HG02610 (cell line): ENCODE measurements at regions not wholly inside any gene's neighbourhood (a gene's known extent, or its start where the extent isn't known, plus 50 kb on each side); places are given as distances from the start of the nearest gene placed in this dataset.

ENCODE experiments used
- ATAC-seq: cut with Tn5 transposase; IDR thresholded peaks from one replicate; pipeline ENCODE4 v1.9.1; 2021; ENCODE audit warnings: mild to moderate bottlenecking, moderate library complexity; ENCODE audit not compliant: unreplicated experiment

DNA sequence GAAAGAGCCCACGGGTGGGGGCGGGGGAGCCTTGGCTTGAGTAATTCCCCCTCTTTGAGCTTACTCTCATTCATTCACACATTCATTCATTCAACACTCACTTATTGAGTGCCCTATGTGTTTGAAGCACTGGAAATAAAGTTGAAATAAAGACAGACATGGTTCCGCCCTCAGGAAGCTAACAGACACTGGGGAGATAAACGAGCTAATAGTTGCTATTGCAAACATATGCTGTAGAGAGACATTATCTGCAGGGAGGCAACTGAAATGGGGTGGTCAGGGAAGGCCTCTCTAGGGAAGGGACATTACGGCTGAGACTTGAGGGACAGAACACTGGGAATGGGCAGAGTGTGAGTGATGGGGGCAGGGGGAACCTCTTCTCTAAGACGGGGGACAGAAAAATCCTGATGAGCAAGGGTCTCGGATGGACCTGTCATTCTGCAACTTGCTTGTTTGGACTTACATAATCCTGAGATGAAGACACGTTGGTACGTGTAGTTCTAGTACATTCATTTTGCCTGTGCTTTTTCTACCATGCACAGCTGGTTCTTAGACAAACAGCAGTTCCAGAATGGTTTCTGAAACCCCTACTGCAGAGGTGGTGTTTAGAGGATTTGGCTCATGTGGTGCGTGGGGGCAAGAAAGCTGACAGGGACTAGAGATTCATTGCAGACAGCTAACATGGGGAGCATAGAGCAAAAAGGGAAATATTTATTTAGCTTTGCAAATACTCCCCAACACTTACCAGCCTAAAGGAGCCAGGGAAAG, 71.1 kb upstream of the BLCAP start:
- no peak for ATAC-seq

DNA sequence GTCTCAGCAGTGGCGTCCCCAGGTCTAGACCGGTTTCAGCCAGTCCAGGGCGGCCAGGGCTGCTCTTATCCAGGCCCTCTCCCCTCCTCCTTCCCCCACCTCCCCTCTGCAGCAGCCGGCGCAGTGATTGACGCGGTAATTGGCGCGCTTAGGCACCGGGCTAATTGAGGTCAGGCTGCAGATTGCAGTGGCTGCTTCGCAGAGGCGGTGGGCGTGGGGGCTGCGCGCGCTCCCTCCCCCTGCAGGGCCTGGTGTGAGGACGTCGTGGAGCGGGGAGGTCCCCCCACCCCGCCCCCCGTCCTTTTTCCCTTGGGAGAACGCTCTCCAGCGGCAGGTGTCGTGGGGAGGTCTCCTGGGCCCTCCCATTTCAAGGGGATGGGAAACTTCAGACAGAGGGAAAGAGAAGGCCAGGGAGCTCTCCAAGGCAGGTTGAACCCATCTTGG, 70.4 kb upstream of the BLCAP start:
- no peak for ATAC-seq

DNA sequence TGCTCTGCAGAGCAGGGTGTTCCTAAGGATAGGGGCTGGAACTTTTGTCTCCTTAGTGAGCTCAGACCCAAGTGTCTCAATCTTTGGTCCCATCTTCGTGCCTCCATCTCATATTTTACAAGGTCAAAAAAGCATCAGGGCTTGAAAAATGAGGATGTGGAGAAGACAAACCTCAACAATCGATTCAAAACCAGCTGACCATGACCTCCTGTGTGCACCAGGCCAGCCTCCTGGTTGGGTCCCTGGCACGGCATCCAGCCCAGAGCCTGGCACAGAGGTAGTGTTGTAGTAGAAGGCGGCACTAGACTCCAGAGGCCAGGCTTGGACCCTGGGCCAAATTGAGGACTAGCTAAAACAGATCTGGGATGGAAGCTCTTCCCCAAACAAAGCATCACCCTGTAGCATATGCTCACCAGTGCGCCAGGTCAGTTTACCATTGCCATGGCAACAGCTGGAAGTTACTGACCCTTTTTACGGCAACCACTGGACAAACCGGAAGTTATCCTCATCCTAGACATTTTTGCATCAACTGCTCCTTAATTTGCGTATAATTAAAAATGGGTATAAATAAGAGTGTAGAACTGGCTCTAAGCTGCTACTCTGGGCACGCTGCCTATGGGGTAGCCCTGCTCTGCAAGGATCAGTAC, 69.3 kb upstream of the BLCAP start:
- no peak for ATAC-seq

DNA sequence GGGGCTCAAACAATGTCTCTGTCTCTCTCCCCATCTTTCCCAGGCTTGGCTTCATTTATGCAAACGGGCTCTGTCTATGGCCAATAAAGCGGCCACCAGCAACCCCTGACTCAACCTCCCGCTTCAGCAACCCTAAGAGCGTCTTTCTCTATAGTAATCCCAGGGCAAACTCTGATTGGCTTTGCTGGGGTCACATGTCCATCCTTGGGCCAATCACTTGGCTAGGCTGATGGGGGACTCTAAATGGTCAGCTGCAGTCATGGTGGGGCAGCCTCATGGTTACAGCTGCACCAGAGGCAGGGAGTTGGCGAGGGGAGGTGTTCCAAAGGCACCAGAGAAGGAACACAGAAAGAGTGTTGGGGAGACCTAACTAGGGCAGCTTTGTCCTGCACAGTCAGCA, 68.5 kb upstream of the BLCAP start:
- no peak for ATAC-seq

DNA sequence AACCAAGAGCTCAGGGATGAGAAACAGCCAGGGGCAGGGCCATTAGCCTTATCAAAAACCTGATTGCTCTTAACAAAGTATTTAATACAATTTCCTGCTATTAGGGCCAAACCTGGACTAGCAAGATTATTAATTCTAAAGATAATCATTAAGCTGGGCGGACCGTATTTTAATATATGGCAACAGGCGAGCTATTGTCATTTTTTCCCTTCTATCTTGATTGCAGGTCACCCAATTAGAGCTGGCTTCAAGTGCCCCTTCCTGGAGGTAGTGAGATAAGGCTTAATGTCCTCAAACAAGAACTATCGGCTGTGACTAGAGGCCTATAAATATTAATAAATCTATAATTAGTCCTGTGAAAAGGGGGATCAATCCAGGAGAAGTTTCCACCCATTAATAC, 66.0 kb upstream of the BLCAP start:
- no peak for ATAC-seq

DNA sequence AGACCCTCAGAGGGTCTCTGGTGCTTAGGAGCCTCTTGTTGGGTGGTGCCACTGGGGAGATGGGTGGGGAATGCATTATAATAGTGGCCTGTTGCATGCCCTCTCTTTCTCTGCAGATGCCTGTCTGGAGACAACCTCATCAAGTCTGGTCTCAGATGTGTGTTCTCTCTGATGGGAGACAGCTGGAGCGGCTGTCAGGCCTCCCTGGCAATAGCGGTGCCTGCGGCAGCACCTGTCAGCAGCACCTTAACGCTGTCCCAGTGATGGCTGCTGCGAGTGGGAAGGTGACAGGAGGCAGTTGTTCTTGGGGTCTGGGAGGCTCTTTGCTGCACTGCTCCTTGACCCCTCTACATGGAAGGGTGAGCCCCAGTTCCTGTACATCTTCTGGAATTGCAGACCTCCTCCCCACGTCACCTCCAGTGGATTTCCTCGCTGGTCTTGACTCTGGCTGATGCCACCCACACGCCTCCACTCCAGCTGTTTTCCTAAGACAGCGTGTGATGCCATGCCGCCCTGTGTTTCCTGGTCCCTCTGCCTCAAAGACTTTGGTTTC, 63.3 kb upstream of the BLCAP start:
- ATAC-seq = no peak

DNA sequence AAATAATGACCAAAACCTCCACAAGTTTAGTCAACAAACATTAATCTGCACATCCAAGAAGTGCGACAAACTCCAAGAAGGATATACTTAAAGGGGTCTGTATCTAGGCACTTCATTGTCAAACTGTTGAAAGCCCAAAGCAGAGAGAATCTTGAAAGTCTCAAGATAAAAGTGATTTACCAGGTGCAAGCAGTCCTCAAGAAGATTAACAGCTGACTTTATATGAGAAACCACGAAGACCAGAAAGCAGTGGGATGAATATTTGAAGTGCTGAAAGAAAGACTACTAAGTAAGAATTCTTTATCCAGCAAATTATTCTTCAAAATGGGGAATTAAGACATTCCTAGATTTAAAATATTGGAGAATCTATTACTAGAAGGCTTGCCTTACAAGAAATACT, 58.4 kb upstream of the BLCAP start:
- ATAC-seq = no peak

DNA sequence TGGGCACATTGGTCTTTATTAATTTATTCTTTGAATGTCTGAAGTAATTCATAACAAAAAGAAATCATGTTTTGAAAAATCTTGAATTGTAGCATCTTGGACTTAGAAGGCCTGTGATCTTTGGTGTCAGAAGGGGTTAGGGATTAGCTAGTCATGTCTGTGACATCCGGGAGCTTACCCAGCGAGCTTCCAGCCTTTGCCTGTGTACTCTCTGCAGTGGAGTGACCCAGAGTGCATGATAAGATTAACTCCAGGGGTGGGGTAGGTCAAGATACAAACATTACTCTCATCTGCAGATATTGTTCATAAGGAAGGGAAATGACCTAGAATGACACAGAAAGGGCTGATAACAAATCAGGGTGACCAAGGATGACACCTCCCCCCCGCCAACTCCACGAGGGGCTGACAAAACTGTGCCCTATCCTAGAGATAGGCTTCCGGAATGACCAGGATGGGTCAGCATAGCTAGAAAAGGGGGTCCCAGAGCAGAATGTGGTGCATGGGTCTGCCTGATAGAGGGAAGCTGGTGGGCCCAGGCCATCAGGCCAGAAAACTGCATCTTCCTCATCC, 56.6 kb upstream of the BLCAP start:
- ATAC-seq = no peak

DNA sequence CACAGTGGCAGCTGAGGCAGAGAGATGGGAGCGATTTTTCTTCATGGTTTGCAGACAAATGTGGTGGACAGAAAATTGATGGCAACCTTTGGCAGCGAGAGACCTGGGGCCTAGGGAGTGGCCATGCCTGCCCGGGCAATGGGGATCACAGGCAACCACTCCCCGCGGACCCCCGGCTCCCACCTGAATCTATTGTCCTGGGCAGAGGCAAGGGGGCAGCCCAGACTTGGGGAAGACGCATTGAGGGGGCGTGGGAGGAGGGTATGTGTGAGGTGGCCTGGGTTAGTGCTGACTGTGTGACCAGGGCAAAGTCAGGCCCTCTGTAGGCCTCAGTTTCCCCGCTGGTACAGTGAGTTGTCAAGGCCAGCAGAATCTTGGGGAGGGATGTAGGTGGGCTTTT, 53.6 kb upstream of the BLCAP start:
- no peak for ATAC-seq

DNA sequence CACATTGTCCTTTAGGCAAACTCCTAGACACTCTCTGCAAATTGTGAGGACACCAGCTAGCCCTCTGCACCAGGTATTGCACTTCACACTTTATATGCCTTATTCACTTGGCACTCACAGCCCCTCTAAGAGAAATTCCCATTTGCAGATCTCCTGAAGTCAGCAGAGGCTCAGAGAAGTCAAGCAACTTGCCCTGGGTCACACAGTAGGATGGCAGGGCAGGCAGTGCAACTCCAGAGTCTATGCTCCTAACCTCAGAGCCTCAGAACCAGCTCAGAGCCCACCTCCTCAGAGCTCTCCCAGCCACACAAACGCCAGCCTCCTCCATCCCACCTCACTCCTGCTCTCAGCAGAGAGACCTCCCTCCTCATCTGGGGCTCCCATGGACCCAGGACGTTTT, 52.4 kb upstream of the BLCAP start:
- no peak for ATAC-seq

DNA sequence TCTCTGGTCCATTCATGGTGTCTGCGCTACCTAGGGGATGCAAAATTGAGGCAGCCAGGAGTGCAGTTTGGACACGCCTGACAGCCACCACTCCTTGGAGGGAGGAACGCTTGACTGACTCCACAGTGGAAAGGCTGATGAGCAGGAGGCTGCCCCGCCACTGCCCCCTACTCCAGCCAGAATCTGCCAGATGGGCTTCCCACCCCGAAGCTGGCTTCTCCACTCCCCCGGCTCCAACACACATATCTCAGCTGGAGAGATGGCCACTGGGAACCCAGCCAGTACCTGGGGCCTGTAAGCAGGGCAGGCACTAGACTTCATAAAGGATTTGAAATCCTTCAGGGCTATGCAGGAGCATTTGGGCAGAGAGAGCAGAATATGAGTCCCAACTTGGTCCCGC, 51.4 kb upstream of the BLCAP start:
- ATAC-seq = no peak

DNA sequence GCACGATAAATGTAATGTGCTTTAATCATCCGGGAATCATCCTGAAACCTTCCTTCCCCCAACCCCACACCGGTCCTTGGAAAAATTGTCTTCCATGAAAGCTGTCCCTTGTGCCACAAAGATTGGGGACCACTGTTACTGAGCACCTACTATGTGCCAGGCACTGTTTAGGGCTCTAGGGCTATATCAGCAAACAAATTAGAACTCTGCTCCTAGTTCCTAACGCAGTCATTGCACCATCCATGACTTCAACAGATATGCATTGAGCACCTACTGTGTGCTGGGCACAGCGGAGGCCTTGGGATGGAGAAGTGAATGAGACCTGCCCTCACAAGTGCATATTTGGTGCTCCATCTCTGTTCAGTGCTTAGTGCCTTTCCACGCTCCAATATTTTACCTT, 50.3 kb upstream of the BLCAP start:
- ATAC-seq = no peak
